GM23338 (cell line): ENCODE measurements at regions not wholly inside any gene's neighbourhood (a gene's known extent, or its start where the extent isn't known, plus 50 kb on each side); places are given as distances from the start of the nearest gene placed in this dataset.
"Not testable (repeated sequence)": the region's sequence is repeated elsewhere in the genome, so short reads cannot be mapped to it uniquely, and the experiment has no call there.

Experiments used
- ATAC-seq: fragments of 200-7000 bp; cut with Tn5 transposase; 3 replicates; pipeline ENCODE4 v1.9.1; 2020
- DNase-seq: peaks from one replicate; pipeline ENCODE4 v3.0.0-alpha.2; 2015; ENCODE audit warnings: low spot score
- H2AFZ ChIP-seq: fragments of 200-600 bp; sonication (generic); 2 replicates; pipeline ENCODE4 v1.8.0; 2016; ENCODE audit warnings: antibody characterized with exemption, mild to moderate bottlenecking, moderate library complexity
- H3F3A ChIP-seq: fragments of 200-600 bp; sonication (generic); replicated peaks from 2 replicates; pipeline ENCODE4 v1.8.0; 2017; ENCODE audit warnings: antibody characterized with exemption, mixed run types, low read depth
- H3K27ac ChIP-seq: fragments of 200-600 bp; sonication (generic); 2 replicates; pipeline ENCODE4 v1.6.1; 2016; ENCODE audit warnings: low read depth
- H3K27me3 ChIP-seq: fragments of 200-600 bp; sonication (generic); 2 replicates; pipeline ENCODE4 v1.8.0; 2016; ENCODE audit warnings: mild to moderate bottlenecking, mixed run types, moderate library complexity; ENCODE audit not compliant: insufficient read depth
- H3K36me3 ChIP-seq: fragments of 200-600 bp; sonication (generic); 2 replicates; pipeline ENCODE4 v1.8.0; 2016; ENCODE audit warnings: mild to moderate bottlenecking; ENCODE audit not compliant: insufficient read depth
- H3K4me1 ChIP-seq: fragments of 200-600 bp; sonication (generic); 2 replicates; pipeline ENCODE4 v1.8.0; 2016; ENCODE audit warnings: mild to moderate bottlenecking, moderate library complexity; ENCODE audit not compliant: insufficient read depth
- H3K4me2 ChIP-seq: fragments of 200-600 bp; sonication (generic); 2 replicates; pipeline ENCODE4 v1.7.1; 2017; ENCODE audit warnings: mixed run types
- H3K4me3 ChIP-seq: fragments of 200-600 bp; sonication (generic); 2 replicates; pipeline ENCODE4 v1.6.1; 2016; ENCODE audit warnings: mixed run types
- H3K79me2 ChIP-seq: fragments of 200-600 bp; sonication (generic); replicated peaks from 2 replicates; pipeline ENCODE4 v1.8.0; 2017; ENCODE audit warnings: mild to moderate bottlenecking; ENCODE audit not compliant: insufficient read depth
- H3K9me2 ChIP-seq: fragments of 200-600 bp; sonication (generic); 2 replicates; pipeline ENCODE4 v1.8.0; 2017; ENCODE audit not compliant: insufficient read depth
- H4K20me1 ChIP-seq: fragments of 200-600 bp; sonication (generic); replicated peaks from 2 replicates; pipeline ENCODE4 v1.8.0; 2017; ENCODE audit warnings: mild to moderate bottlenecking; ENCODE audit not compliant: insufficient read depth
- H3K27ac Mint-ChIP-seq: 2 replicates; pipeline ENCODE4 v1.8.0; 2020; ENCODE audit warnings: inconsistent platforms, mild to moderate bottlenecking, moderate library complexity, mixed read lengths
- H3K27me3 Mint-ChIP-seq: 3 replicates; pipeline ENCODE4 v1.8.0; 2022; ENCODE audit warnings: low read depth, mild to moderate bottlenecking, moderate library complexity, mixed read lengths, inconsistent platforms; ENCODE audit not compliant: insufficient read depth, poor library complexity
- H3K36me3 Mint-ChIP-seq: 3 replicates; pipeline ENCODE4 v1.8.0; 2021; ENCODE audit warnings: low read depth, mild to moderate bottlenecking, inconsistent platforms, moderate library complexity, mixed read lengths
- H3K4me1 Mint-ChIP-seq: 3 replicates; pipeline ENCODE4 v1.8.0; 2020; ENCODE audit warnings: mild to moderate bottlenecking, inconsistent platforms, mixed read lengths
- H3K4me3 Mint-ChIP-seq: 3 replicates; pipeline ENCODE4 v1.8.0; 2021; ENCODE audit warnings: moderate library complexity, mild to moderate bottlenecking, inconsistent platforms, mixed read lengths
- H3K9me3 Mint-ChIP-seq: 3 replicates; pipeline ENCODE4 v1.8.0; 2020; ENCODE audit warnings: moderate library complexity, mild to moderate bottlenecking, inconsistent platforms, mixed read lengths
- JUNB ChIP-seq: IDR thresholded peaks from one replicate; pipeline ENCODE4 v1.6.1; 2016; ENCODE audit warnings: antibody characterized with exemption; ENCODE audit not compliant: unreplicated experiment
- POLR2AphosphoS5 ChIP-seq: IDR thresholded peaks from 2 replicates; pipeline ENCODE4 v1.6.1; 2016; ENCODE audit warnings: antibody characterized with exemption, low read depth
- ZNF114 ChIP-seq: fragments of 250-450 bp; sonication (Bioruptor Pico); IDR thresholded peaks from 2 replicates; pipeline ENCODE4 v1.5.0; 2020; ENCODE audit warnings: mild to moderate bottlenecking, moderate library complexity
- ZNF462 ChIP-seq: fragments of 250-450 bp; sonication (Bioruptor Pico); IDR thresholded peaks from 2 replicates; pipeline ENCODE4 v1.5.0; 2020; ENCODE audit warnings: mild to moderate bottlenecking, moderate library complexity

- Mint-ChIP-seq H3K9me3 (peaks cover 24% of the 10 kb centered on the region), H3K4me1 (peaks cover 21% of the 10 kb centered on the region), H3K4me3 (no peak overlapping the region), H3K36me3 (peaks cover 15% of the 10 kb centered on the region; the same call in 2 of the 3 replicates), H3K27me3 (peaks cover 8% of the 10 kb centered on the region), H3K27ac (no peak overlapping the region)
- no peaks in the 10 kb centered on the region for H3K27me3 ChIP-seq
- H3K4me3 ChIP-seq = no peak overlapping the region
- no peak overlapping the region for H3K4me2 ChIP-seq
- H3F3A ChIP-seq = no peaks in the 10 kb centered on the region
- H3K4me1 ChIP-seq = peaks cover 10% of the 10 kb centered on the region; the same call in 1 of the 2 replicates
- H2AFZ ChIP-seq = 0 out of 2 replicates have a peak overlapping the region, but pooled peaks have one; percentile 66
- no peaks in the 10 kb centered on the region for H4K20me1 ChIP-seq
- no peaks in the 10 kb centered on the region for H3K79me2 ChIP-seq
- 0 out of 2 replicates have a peak, but pooled peaks cover 3% of the 10 kb centered on the region for H3K9me2 ChIP-seq
- no peak for TF ChIP-seq JUNB
- TF ChIP-seq POLR2AphosphoS5 = no peak
- DNase-seq (no peak), ATAC-seq (peak; percentile 52)
- 0 out of 2 replicates have a peak, but pooled peaks cover 4% of the 10 kb centered on the region for H3K36me3 ChIP-seq
- H3K27ac ChIP-seq = no peak overlapping the region
Observed at GRCh38 chr6:3921663-3922062, 72.5 kb downstream of the FAM50B start.

GRCh38 chr6:3922619-3923018, 73.4 kb downstream of the FAM50B start:
- H3K27me3 ChIP-seq, ATAC-seq, H3K4me2 ChIP-seq, H3K27ac Mint-ChIP-seq, H3K27me3 Mint-ChIP-seq, H3K4me3 Mint-ChIP-seq, H3K4me3 ChIP-seq, H3F3A ChIP-seq, H3K9me2 ChIP-seq, H3K36me3 Mint-ChIP-seq, H2AFZ ChIP-seq, H3K36me3 ChIP-seq, H3K79me2 ChIP-seq, H3K27ac ChIP-seq, DNase-seq, H4K20me1 ChIP-seq: not testable (repeated sequence)
- Mint-ChIP-seq H3K4me1 (peaks cover 21% of the 10 kb centered on the region), H3K9me3 (peaks cover 15% of the 10 kb centered on the region)
- peaks cover 13% of the 10 kb centered on the region; the same call in 1 of the 2 replicates for H3K4me1 ChIP-seq

GRCh38 chr6:3925223-3926149, 76.3 kb downstream of the FAM50B start:
- not testable (repeated sequence) for H2AFZ ChIP-seq, H3K4me3 Mint-ChIP-seq, H3K9me3 Mint-ChIP-seq, DNase-seq, H3K27me3 ChIP-seq, H3K36me3 Mint-ChIP-seq, H3K4me2 ChIP-seq, H3K27me3 Mint-ChIP-seq, H3K27ac Mint-ChIP-seq, H3K79me2 ChIP-seq, H3K4me3 ChIP-seq, H3K27ac ChIP-seq, H3K36me3 ChIP-seq, H4K20me1 ChIP-seq, H3K9me2 ChIP-seq, H3F3A ChIP-seq, H3K4me1 ChIP-seq, H3K4me1 Mint-ChIP-seq, ATAC-seq

GRCh38 chr6:3926150-3926482, 76.9 kb downstream of the FAM50B start:
- H3K4me2 ChIP-seq = no peak overlapping the region
- no peak for DNase-seq
- H3K27me3 ChIP-seq = no peaks in the 10 kb centered on the region
- no peaks in the 10 kb centered on the region for H3F3A ChIP-seq
- Mint-ChIP-seq H3K9me3 (no peaks in the 10 kb centered on the region), H3K4me3 (no peak overlapping the region), H3K36me3 (no peaks in the 10 kb centered on the region), H3K27me3 (peaks cover 6% of the 10 kb centered on the region), H3K27ac (no peak overlapping the region), H3K4me1 (peaks cover 8% of the 10 kb centered on the region; the same call in 2 of the 3 replicates)
- no peaks in the 10 kb centered on the region for H3K36me3 ChIP-seq
- no peak overlapping the region for H2AFZ ChIP-seq
- H3K4me1 ChIP-seq = 0 out of 2 replicates have a peak, but pooled peaks cover 3% of the 10 kb centered on the region
- no peaks in the 10 kb centered on the region for H3K9me2 ChIP-seq
- no peak overlapping the region for H3K27ac ChIP-seq
- no peaks in the 10 kb centered on the region for H3K79me2 ChIP-seq
- no peak overlapping the region for H3K4me3 ChIP-seq
- ATAC-seq = peak; percentile 52
- no peaks in the 10 kb centered on the region for H4K20me1 ChIP-seq
- TF ChIP-seq ZNF462 (CRISPR knock-in tag) (no peak), ZNF114 (CRISPR knock-in tag) (no peak)
